Calu3 (cell line): ENCODE measurements at regions not wholly inside any gene's neighbourhood (a gene's known extent, or its start where the extent isn't known, plus 50 kb on each side); places are given as distances from the start of the nearest gene placed in this dataset.

Source experiments
- BruUV-seq: library from RNA; stranded (reverse); fragments of 400-500 nt; replicated peaks from 2 replicates; lab custom pipeline; 2021; lab: Mats Ljungman, UMichigan
- CTCF ChIA-PET: fragments of 300-600 bp; sonication (Branson Sonifier 250); formaldehyde crosslinking; loops from one replicate; lab custom pipeline; 2022; ENCODE audit warnings: antibody characterized with exemption; lab: Charles Lee
- DNase-seq: peaks from one replicate; pipeline ENCODE4 v3.0.0; 2022
- H3K27ac Mint-ChIP-seq: one replicate; pipeline ENCODE4 v1.8.0; 2022; ENCODE audit warnings: mixed read lengths; ENCODE audit not compliant: unreplicated experiment
- H3K27me3 Mint-ChIP-seq: one replicate; pipeline ENCODE4 v1.8.0; 2022; ENCODE audit warnings: mixed read lengths; ENCODE audit not compliant: unreplicated experiment
- H3K36me3 Mint-ChIP-seq: one replicate; pipeline ENCODE4 v1.8.0; 2022; ENCODE audit warnings: mild to moderate bottlenecking, moderate library complexity, mixed read lengths; ENCODE audit not compliant: insufficient read depth, unreplicated experiment
- H3K4me1 Mint-ChIP-seq: one replicate; pipeline ENCODE4 v1.8.0; 2022; ENCODE audit warnings: mild to moderate bottlenecking, low read depth, mixed read lengths; ENCODE audit not compliant: unreplicated experiment
- H3K4me3 Mint-ChIP-seq: one replicate; pipeline ENCODE4 v1.8.0; 2022; ENCODE audit warnings: mild to moderate bottlenecking, low read depth, moderate library complexity, mixed read lengths; ENCODE audit not compliant: unreplicated experiment
- H3K9me3 Mint-ChIP-seq: one replicate; pipeline ENCODE4 v1.8.0; 2022; ENCODE audit warnings: low read depth, mixed read lengths; ENCODE audit not compliant: unreplicated experiment
- intact Hi-C: fragments of 100-400 bp; cut with micrococcal nuclease; formaldehyde crosslinking; loops from one replicate; pipeline ENCODE4 v1.10.0; 2022; ENCODE audit not compliant: unreplicated experiment
- TF ChIP-seq, protein P1 (sequence below): fragments of 200-600 bp; IDR thresholded peaks from one replicate; pipeline ENCODE4 v1.8.0; 2022; ENCODE audit warnings: antibody characterized with exemption; ENCODE audit not compliant: unreplicated experiment

GRCh38 chr1:58430421-58431275 is 115.9 kb downstream of the OMA1 start:
- Mint-ChIP-seq H3K36me3 (no peaks in the 10 kb centered on the region), H3K27me3 (no peaks in the 10 kb centered on the region), H3K4me3 (no peak overlapping the region), H3K9me3 (no peaks in the 10 kb centered on the region), H3K4me1 (no peaks in the 10 kb centered on the region), H3K27ac (no peak overlapping the region)
- intact Hi-C loops, result no loop called here
- no TSS peak for BruUV-seq
- TF ChIP-seq, protein P1, sequence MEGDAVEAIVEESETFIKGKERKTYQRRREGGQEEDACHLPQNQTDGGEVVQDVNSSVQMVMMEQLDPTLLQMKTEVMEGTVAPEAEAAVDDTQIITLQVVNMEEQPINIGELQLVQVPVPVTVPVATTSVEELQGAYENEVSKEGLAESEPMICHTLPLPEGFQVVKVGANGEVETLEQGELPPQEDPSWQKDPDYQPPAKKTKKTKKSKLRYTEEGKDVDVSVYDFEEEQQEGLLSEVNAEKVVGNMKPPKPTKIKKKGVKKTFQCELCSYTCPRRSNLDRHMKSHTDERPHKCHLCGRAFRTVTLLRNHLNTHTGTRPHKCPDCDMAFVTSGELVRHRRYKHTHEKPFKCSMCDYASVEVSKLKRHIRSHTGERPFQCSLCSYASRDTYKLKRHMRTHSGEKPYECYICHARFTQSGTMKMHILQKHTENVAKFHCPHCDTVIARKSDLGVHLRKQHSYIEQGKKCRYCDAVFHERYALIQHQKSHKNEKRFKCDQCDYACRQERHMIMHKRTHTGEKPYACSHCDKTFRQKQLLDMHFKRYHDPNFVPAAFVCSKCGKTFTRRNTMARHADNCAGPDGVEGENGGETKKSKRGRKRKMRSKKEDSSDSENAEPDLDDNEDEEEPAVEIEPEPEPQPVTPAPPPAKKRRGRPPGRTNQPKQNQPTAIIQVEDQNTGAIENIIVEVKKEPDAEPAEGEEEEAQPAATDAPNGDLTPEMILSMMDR, result no peak
- no peak for DNase-seq
- CTCF ChIA-PET, result no interaction called here

GRCh38 chr1:58426918-58427317 is 119.6 kb downstream of the OMA1 start:
- DNase-seq, result no peak
- Mint-ChIP-seq H3K4me1 (no peaks in the 10 kb centered on the region), H3K27ac (no peak overlapping the region), H3K36me3 (no peaks in the 10 kb centered on the region), H3K4me3 (no peak overlapping the region), H3K9me3 (no peaks in the 10 kb centered on the region), H3K27me3 (no peaks in the 10 kb centered on the region)
- BruUV-seq, result no TSS peak
- TF ChIP-seq, protein P1, result no peak
- CTCF ChIA-PET, result no interaction called here
- intact Hi-C loops, result no loop called here

GRCh38 chr1:58422436-58422835 is 124.1 kb downstream of the OMA1 start:
- no peak for DNase-seq
- no TSS peak for BruUV-seq
- intact Hi-C loops, result no loop called here
- Mint-ChIP-seq H3K4me3 (no peak overlapping the region), H3K27me3 (peaks cover 21% of the 10 kb centered on the region), H3K9me3 (no peaks in the 10 kb centered on the region), H3K36me3 (no peaks in the 10 kb centered on the region), H3K4me1 (no peaks in the 10 kb centered on the region), H3K27ac (no peak overlapping the region)
- TF ChIP-seq, protein P1, result no peak
- CTCF ChIA-PET, result no interaction called here

- TF ChIP-seq, protein P1, result no peak
- intact Hi-C loops, result no loop called here
- no TSS peak for BruUV-seq
- H3K4me1 Mint-ChIP-seq, result no peaks in the 10 kb centered on the region
- no peaks in the 10 kb centered on the region for H3K36me3 Mint-ChIP-seq
- no peak overlapping the region for H3K27ac Mint-ChIP-seq
- H3K4me3 Mint-ChIP-seq, result no peak overlapping the region
- CTCF ChIA-PET, result no interaction called here
- H3K9me3 Mint-ChIP-seq, result no peaks in the 10 kb centered on the region
- DNase-seq, result no peak
- peaks cover 21% of the 10 kb centered on the region for H3K27me3 Mint-ChIP-seq
Measured at GRCh38 chr1:58418283-58419228, 128.0 kb downstream of the OMA1 start.
